Loucy (cell line): ENCODE measurements at regions not wholly inside any gene's neighbourhood (a gene's known extent, or its start where the extent isn't known, plus 50 kb on each side); places are given as distances from the start of the nearest gene placed in this dataset.

Experiments used
- EZH2phosphoT487 ChIP-seq: fragments of 200-600 bp; IDR thresholded peaks from 2 replicates; pipeline ENCODE4 v1.6.1; 2018; ENCODE audit warnings: antibody characterized with exemption, mild to moderate bottlenecking, moderate library complexity, borderline replicate concordance
- TF ChIP-seq, protein P1 (sequence below): fragments of 200-600 bp; sonication (generic); conservative IDR thresholded peaks from 2 replicates; pipeline ENCODE4 v1.5.1; 2014; ENCODE audit warnings: mild to moderate bottlenecking, antibody characterized with exemption, low read length

DNA sequence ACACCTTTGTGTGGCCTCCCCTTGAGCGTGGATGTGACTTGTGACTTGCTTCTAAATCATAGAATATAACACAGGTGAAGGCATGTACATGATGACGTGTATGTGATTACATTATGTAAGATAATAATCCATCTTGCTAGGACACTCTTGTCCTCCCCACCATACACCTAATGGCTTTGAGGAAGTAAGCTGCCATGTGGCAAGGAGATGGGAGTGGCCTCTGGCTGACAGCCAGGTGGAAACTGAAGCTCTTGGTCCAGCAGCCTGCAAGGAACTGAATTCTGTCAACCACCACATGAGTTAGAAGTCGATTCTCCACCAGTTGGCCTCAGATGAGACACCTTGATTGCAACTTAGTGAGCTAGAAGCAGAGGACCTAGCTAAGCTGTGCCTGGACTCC is 67.4 kb upstream of the ELN start:
- TF ChIP-seq, protein P1, sequence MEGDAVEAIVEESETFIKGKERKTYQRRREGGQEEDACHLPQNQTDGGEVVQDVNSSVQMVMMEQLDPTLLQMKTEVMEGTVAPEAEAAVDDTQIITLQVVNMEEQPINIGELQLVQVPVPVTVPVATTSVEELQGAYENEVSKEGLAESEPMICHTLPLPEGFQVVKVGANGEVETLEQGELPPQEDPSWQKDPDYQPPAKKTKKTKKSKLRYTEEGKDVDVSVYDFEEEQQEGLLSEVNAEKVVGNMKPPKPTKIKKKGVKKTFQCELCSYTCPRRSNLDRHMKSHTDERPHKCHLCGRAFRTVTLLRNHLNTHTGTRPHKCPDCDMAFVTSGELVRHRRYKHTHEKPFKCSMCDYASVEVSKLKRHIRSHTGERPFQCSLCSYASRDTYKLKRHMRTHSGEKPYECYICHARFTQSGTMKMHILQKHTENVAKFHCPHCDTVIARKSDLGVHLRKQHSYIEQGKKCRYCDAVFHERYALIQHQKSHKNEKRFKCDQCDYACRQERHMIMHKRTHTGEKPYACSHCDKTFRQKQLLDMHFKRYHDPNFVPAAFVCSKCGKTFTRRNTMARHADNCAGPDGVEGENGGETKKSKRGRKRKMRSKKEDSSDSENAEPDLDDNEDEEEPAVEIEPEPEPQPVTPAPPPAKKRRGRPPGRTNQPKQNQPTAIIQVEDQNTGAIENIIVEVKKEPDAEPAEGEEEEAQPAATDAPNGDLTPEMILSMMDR = no peak
- TF ChIP-seq EZH2phosphoT487 = no peak
